Gastroesophageal sphincter (tissue), 4 donors: ENCODE measurements at regions not wholly inside any gene's neighbourhood (a gene's known extent, or its start where the extent isn't known, plus 50 kb on each side); places are given as distances from the start of the nearest gene placed in this dataset.

Source experiments
- ATAC-seq: fragments of 150-250 bp; one replicate; pipeline ENCODE4 v1.9.1; 2016; ENCODE audit warnings: mild to moderate bottlenecking, moderate library complexity
- H3K27ac ChIP-seq, 4 donors: fragments of 200-600 bp; sonication (generic) in 3 of 4; 1 replicate in 3 of 4; 2 replicates in 1 of 4; pipeline ENCODE4 v1.5.1; 2016 to 2019
- H3K27me3 ChIP-seq: fragments of 200-600 bp; sonication (generic); one replicate; pipeline ENCODE4 v1.5.1; 2019
- H3K36me3 ChIP-seq, 2 donors: fragments of 200-600 bp; sonication (generic); one replicate each; pipeline ENCODE4 v1.5.1; 2019; ENCODE audit warnings: control low read depth in 1 of 2
- H3K4me1 ChIP-seq, 3 donors: fragments of 200-600 bp; sonication (generic); 1 replicate in 2 of 3; 2 replicates in 1 of 3; pipeline ENCODE4 v1.5.1; 2016 to 2019; ENCODE audit warnings: control low read depth in 2 of 3
- H3K4me3 ChIP-seq, 2 donors: fragments of 200-600 bp; sonication (generic); one replicate each; pipeline ENCODE4 v1.5.1; 2019; ENCODE audit warnings: mild to moderate bottlenecking in 1 of 2, moderate library complexity in 1 of 2
- H3K9me3 ChIP-seq, 3 donors: fragments of 200-600 bp; sonication (generic); one replicate each; pipeline ENCODE4 v1.5.1; 2017 to 2019; ENCODE audit warnings: control low read depth in 2 of 3
- EP300 ChIP-seq: sonication (generic); formaldehyde crosslinking; IDR thresholded peaks from one replicate; pipeline ENCODE4 v1.6.1; 2017; ENCODE audit warnings: antibody characterized with exemption, mild to moderate bottlenecking
- POLR2A ChIP-seq, 2 donors: fragments of 450-650 bp; IDR thresholded peaks; one replicate each; pipeline ENCODE4 v1.6.1; 2017; ENCODE audit warnings: antibody characterized with exemption in 2 of 2, mild to moderate bottlenecking in 2 of 2, moderate library complexity in 1 of 2
- POLR2AphosphoS5 ChIP-seq: sonication (generic); formaldehyde crosslinking; IDR thresholded peaks from one replicate; pipeline ENCODE4 v1.6.1; 2017; ENCODE audit warnings: antibody characterized with exemption
- WGBS, 2 donors: methylation state at CpG; one replicate each; pipeline ENCODE4 v1.1.5; 2018; ENCODE audit warnings: low coverage in 1 of 2; 5-methylcytosine and 5-hydroxymethylcytosine counted together
- TF ChIP-seq, protein P1 (sequence below), 4 experiments: fragments of 200-600 bp in 2 of 4; fragments of 450-650 bp in 2 of 4; sonication (generic) in 1 of 4; IDR thresholded peaks; one replicate each; pipeline ENCODE4 v1.5.1; 2017 to 2019; ENCODE audit warnings: antibody characterized with exemption in 4 of 4, mild to moderate bottlenecking in 2 of 4, moderate library complexity in 2 of 4

- Histone ChIP-seq H3K4me1 (no peaks in the 10 kb centered on the region), H3K27ac (no peak overlapping the region), H3K27me3 (no peaks in the 10 kb centered on the region), H3K9me3 (no peaks in the 10 kb centered on the region), H3K4me3 (no peak overlapping the region), H3K36me3 (no peaks in the 10 kb centered on the region)
- no peak for TF ChIP-seq POLR2AphosphoS5
- TF ChIP-seq, protein P1, sequence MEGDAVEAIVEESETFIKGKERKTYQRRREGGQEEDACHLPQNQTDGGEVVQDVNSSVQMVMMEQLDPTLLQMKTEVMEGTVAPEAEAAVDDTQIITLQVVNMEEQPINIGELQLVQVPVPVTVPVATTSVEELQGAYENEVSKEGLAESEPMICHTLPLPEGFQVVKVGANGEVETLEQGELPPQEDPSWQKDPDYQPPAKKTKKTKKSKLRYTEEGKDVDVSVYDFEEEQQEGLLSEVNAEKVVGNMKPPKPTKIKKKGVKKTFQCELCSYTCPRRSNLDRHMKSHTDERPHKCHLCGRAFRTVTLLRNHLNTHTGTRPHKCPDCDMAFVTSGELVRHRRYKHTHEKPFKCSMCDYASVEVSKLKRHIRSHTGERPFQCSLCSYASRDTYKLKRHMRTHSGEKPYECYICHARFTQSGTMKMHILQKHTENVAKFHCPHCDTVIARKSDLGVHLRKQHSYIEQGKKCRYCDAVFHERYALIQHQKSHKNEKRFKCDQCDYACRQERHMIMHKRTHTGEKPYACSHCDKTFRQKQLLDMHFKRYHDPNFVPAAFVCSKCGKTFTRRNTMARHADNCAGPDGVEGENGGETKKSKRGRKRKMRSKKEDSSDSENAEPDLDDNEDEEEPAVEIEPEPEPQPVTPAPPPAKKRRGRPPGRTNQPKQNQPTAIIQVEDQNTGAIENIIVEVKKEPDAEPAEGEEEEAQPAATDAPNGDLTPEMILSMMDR (IDR thresholded peaks at IDR 0.05): no peak
- TF ChIP-seq POLR2A (IDR thresholded peaks at IDR 0.05): no peak
- ATAC-seq: no peak
- 53 to 59% methylated on average over 4 of the region's 4 CpGs for WGBS, 2 donors
Observed at GRCh38 chr2:220227266-220227920, 600.0 kb downstream of the SLC4A3 start.

DNA sequence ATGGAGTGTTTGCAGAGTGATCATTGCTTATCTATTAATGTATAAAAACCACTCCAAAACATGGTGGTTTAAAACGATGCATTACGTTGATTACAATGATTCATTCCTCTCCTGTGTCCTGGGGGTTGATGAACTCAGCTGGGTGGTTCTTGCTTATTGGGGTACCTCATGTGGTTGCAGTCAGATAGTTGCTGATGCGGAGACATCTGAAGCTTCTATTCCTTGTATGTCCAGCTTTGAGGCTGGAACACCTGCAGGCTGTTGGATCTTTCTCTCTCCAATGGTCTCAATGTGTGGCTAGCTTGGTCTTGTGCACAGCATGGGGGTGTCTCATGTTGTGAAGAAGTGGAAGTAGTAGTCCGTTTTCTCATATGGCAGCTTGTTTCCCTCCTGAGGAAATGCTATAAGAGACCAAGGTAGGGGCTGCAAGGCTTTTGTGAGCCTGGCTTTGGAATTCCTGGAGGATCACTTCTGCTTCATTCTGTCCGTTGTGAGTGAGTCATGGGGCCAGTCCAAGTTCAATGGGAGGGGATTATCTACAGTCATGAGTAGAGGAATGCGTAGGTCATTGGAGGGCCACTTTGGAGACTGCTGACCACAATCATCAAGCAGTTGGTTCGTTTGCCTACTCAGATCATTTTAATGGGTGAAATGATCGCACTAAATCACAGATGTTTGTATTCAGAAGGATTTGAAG lies 601.0 kb downstream of the SLC4A3 start:
- Histone ChIP-seq H3K27ac (no peak overlapping the region), H3K9me3 (no peaks in the 10 kb centered on the region), H3K36me3 (no peaks in the 10 kb centered on the region), H3K4me1 (no peaks in the 10 kb centered on the region), H3K27me3 (no peaks in the 10 kb centered on the region), H3K4me3 (no peak overlapping the region)
- 36 to 100% methylated on average over 1 to 7 of the region's 8 CpGs for WGBS, 2 donors
- no peak for TF ChIP-seq POLR2AphosphoS5
- no peak for TF ChIP-seq POLR2A (IDR thresholded peaks at IDR 0.05)
- TF ChIP-seq, protein P1 (IDR thresholded peaks at IDR 0.05): no peak
- no peak for TF ChIP-seq EP300
- peak; percentile 16 for ATAC-seq

DNA sequence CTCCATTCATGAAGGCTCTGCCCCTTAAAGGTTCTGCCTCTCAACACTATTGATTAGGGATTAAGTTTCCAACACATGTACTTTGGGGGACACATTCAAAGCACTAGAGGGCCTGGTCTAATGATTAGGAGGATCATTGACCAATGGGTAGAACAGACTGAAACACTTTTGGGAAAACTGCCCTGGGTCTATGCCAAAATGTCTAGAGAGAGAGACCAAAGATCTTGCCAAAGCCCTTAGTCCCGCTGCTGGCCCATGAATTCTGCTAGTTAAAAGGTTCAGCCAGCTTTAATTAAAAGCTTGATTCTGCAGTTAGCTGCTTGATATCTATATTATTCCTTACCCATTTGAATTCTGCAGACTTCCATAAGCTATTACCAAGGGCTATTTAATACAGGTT lies 613.2 kb downstream of the SLC4A3 start:
- Histone ChIP-seq H3K9me3 (no peaks in the 10 kb centered on the region), H3K4me1 (no peaks in the 10 kb centered on the region), H3K27ac (no peak overlapping the region), H3K36me3 (no peaks in the 10 kb centered on the region), H3K27me3 (no peaks in the 10 kb centered on the region), H3K4me3 (no peak overlapping the region)
- no peak for ATAC-seq
- 0% methylated on average over 1 of the region's 1 CpG; no CpG with 5 or more reads in 1 of the 2 donors for WGBS, 2 donors
- TF ChIP-seq POLR2AphosphoS5: no peak
- TF ChIP-seq EP300: no peak
- no peak for TF ChIP-seq POLR2A (IDR thresholded peaks at IDR 0.05)
- TF ChIP-seq, protein P1 (IDR thresholded peaks at IDR 0.05): no peak

DNA sequence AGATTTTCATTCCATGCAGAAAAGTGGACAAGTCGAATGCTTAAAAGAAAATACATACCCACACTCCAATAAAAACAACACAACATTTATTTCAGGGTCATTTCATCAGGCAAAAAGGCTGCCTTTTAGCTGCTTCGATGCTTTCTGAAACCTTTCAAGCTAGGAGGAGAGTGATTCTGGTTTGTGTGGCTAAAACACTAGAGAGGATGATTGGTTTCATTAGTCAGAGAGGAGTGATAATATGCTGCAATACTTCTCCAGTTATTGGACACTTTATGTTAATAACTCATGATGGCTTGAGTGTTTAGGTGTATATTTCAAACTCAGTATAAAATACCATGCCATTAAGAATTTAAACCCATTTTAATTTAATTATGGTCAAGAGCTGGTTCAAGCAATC lies 614.0 kb downstream of the SLC4A3 start:
- no peaks in the 10 kb centered on the region for H3K36me3 ChIP-seq
- WGBS, 2 donors: 54 to 78% methylated on average over 2 of the region's 2 CpGs
- no peaks in the 10 kb centered on the region for H3K9me3 ChIP-seq
- no peak for ATAC-seq
- no peaks in the 10 kb centered on the region for H3K27me3 ChIP-seq
- H3K27ac ChIP-seq: no peak overlapping the region
- no peak overlapping the region for H3K4me3 ChIP-seq
- no peaks in the 10 kb centered on the region for H3K4me1 ChIP-seq
- no peak for TF ChIP-seq POLR2A (IDR thresholded peaks at IDR 0.05)
- TF ChIP-seq, protein P1 (IDR thresholded peaks at IDR 0.05): no peak
- TF ChIP-seq POLR2AphosphoS5: no peak
- no peak for TF ChIP-seq EP300

- H3K9me3 ChIP-seq: no peaks in the 10 kb centered on the region
- ATAC-seq: no peak
Observed at GRCh38 chr2:220243571-220243970, 616.1 kb downstream of the SLC4A3 start.

More at GRCh38 chr2:220243571-220243970, 616.1 kb downstream of the SLC4A3 start:
- TF ChIP-seq POLR2A (IDR thresholded peaks at IDR 0.05) (no peak), EP300 (no peak), POLR2AphosphoS5 (no peak)
- TF ChIP-seq, protein P1 (IDR thresholded peaks at IDR 0.05): no peak
- no peak overlapping the region for H3K27ac ChIP-seq
- no peaks in the 10 kb centered on the region for H3K36me3 ChIP-seq
- no peak overlapping the region for H3K4me3 ChIP-seq
- H3K27me3 ChIP-seq: no peaks in the 10 kb centered on the region
- no peaks in the 10 kb centered on the region for H3K4me1 ChIP-seq
